Thymus (tissue), 11 donors: ENCODE measurements at regions not wholly inside any gene's neighbourhood (a gene's known extent, or its start where the extent isn't known, plus 50 kb on each side); places are given as distances from the start of the nearest gene placed in this dataset.

Experiments used
- DNase-seq, 9 donors: peaks; one replicate each; pipeline ENCODE4 v3.0.0-alpha.2; 2013; ENCODE audit warnings: low spot score in 9 of 9, low read depth in 6 of 9, missing footprints in 1 of 9
- H3K27ac ChIP-seq, 2 donors: one replicate each; pipeline ENCODE4 v1.5.1; 2013; ENCODE audit warnings: control low read depth in 1 of 2, low read depth in 1 of 2, low read length in 1 of 2, mild to moderate bottlenecking in 1 of 2, moderate library complexity in 1 of 2
- H3K27me3 ChIP-seq, 2 donors: one replicate each; pipeline ENCODE4 v1.5.1; 2013; ENCODE audit warnings: low read length in 1 of 2; ENCODE audit not compliant: control insufficient read depth in 2 of 2, insufficient read depth in 1 of 2
- H3K36me3 ChIP-seq, 2 donors: one replicate each; pipeline ENCODE4 v1.5.1; 2013; ENCODE audit warnings: low read length in 1 of 2, mild to moderate bottlenecking in 1 of 2, moderate library complexity in 1 of 2; ENCODE audit not compliant: control insufficient read depth in 2 of 2, insufficient read depth in 2 of 2
- H3K4me1 ChIP-seq, 2 donors: one replicate each; pipeline ENCODE4 v1.5.1; 2013; ENCODE audit warnings: low read length in 2 of 2; ENCODE audit not compliant: control insufficient read depth in 2 of 2, insufficient read depth in 2 of 2
- H3K4me3 ChIP-seq, 2 donors: one replicate each; pipeline ENCODE4 v1.5.1; 2013; ENCODE audit warnings: low read length in 2 of 2, control low read depth in 1 of 2, mild to moderate bottlenecking in 1 of 2
- H3K9me3 ChIP-seq, 2 donors: one replicate each; pipeline ENCODE4 v1.5.1; 2013; ENCODE audit warnings: low read length in 1 of 2, mild to moderate bottlenecking in 1 of 2; ENCODE audit not compliant: control insufficient read depth in 2 of 2, insufficient read depth in 1 of 2
- WGBS: extraction: QIAGEN DNeasy Blood & Tissue Kit; methylation state at CpG from one replicate; pipeline ENCODE4 v1.1.7; 2013; 5-methylcytosine and 5-hydroxymethylcytosine counted together
- donor health status: healthy.

GRCh38 chr14:100955201-100955600, 51.7 kb upstream of the RTL1 start:
- Histone ChIP-seq H3K9me3 (no peaks in the 10 kb centered on the region), H3K36me3 (no peaks in the 10 kb centered on the region), H3K27me3 (no peaks in the 10 kb centered on the region), H3K4me1 (no peaks in the 10 kb centered on the region), H3K27ac (no peak overlapping the region), H3K4me3 (no peak overlapping the region)
- 91% methylated on average over 2 of the region's 2 CpGs for WGBS
- no peak for DNase-seq

- Histone ChIP-seq H3K4me1 (no peaks in the 10 kb centered on the region), H3K4me3 (no peak overlapping the region), H3K27ac (no peak overlapping the region), H3K27me3 (no peaks in the 10 kb centered on the region), H3K9me3 (no peaks in the 10 kb centered on the region), H3K36me3 (no peaks in the 10 kb centered on the region)
- 0% methylated on average over 1 of the region's 1 CpG for WGBS
- no peak for DNase-seq
Measured at GRCh38 chr14:100962494-100962893, 59.0 kb upstream of the RTL1 start.

- no peak for DNase-seq
- Histone ChIP-seq H3K9me3 (no peaks in the 10 kb centered on the region), H3K36me3 (no peaks in the 10 kb centered on the region), H3K4me1 (no peaks in the 10 kb centered on the region), H3K27me3 (no peaks in the 10 kb centered on the region), H3K27ac (no peak overlapping the region), H3K4me3 (no peak overlapping the region)
- 95% methylated on average over 8 of the region's 8 CpGs for WGBS
Measured at GRCh38 chr14:100965296-100965695, 61.8 kb upstream of the RTL1 start.

- no peaks in the 10 kb centered on the region for H3K4me1 ChIP-seq
- no peaks in the 10 kb centered on the region for H3K36me3 ChIP-seq
- no peaks in the 10 kb centered on the region for H3K9me3 ChIP-seq
- no peaks in the 10 kb centered on the region for H3K27me3 ChIP-seq
- no peak overlapping the region for H3K4me3 ChIP-seq
- H3K27ac ChIP-seq = no peak overlapping the region
- no peak for DNase-seq
- WGBS = 82% methylated on average over 3 of the region's 3 CpGs
Measured at GRCh38 chr14:100967178-100967577, 63.7 kb upstream of the RTL1 start.

GRCh38 chr14:100967930-100968329, 64.4 kb upstream of the RTL1 start:
- WGBS = 80% methylated on average over 2 of the region's 2 CpGs
- H3K27me3 ChIP-seq = no peaks in the 10 kb centered on the region
- no peak for DNase-seq
- no peaks in the 10 kb centered on the region for H3K4me1 ChIP-seq
- H3K4me3 ChIP-seq = no peak overlapping the region
- no peaks in the 10 kb centered on the region for H3K36me3 ChIP-seq
- no peak overlapping the region for H3K27ac ChIP-seq
- no peaks in the 10 kb centered on the region for H3K9me3 ChIP-seq

GRCh38 chr14:100972118-100972897, 68.8 kb upstream of the RTL1 start:
- Histone ChIP-seq H3K36me3 (no peaks in the 10 kb centered on the region), H3K4me3 (no peak overlapping the region), H3K4me1 (no peaks in the 10 kb centered on the region), H3K27ac (no peak overlapping the region), H3K27me3 (no peaks in the 10 kb centered on the region), H3K9me3 (no peaks in the 10 kb centered on the region)
- WGBS = 95% methylated on average over 8 of the region's 8 CpGs
- no peak for DNase-seq

GRCh38 chr14:100975671-100976070, 72.1 kb upstream of the RTL1 start:
- H3K27ac ChIP-seq = no peak overlapping the region
- H3K9me3 ChIP-seq = no peaks in the 10 kb centered on the region
- H3K4me1 ChIP-seq = no peaks in the 10 kb centered on the region
- no peak for DNase-seq
- H3K36me3 ChIP-seq = no peaks in the 10 kb centered on the region
- WGBS = 88% methylated on average over 2 of the region's 2 CpGs
- no peaks in the 10 kb centered on the region for H3K27me3 ChIP-seq
- no peak overlapping the region for H3K4me3 ChIP-seq

GRCh38 chr14:100979079-100979478, 75.6 kb upstream of the RTL1 start:
- Histone ChIP-seq H3K4me1 (no peaks in the 10 kb centered on the region), H3K4me3 (no peak overlapping the region), H3K27ac (no peak overlapping the region), H3K27me3 (no peaks in the 10 kb centered on the region), H3K9me3 (no peaks in the 10 kb centered on the region), H3K36me3 (no peaks in the 10 kb centered on the region)
- 71% methylated on average over 3 of the region's 3 CpGs for WGBS
- no peak for DNase-seq

GRCh38 chr14:100979780-100980179, 76.3 kb upstream of the RTL1 start:
- no peaks in the 10 kb centered on the region for H3K4me1 ChIP-seq
- H3K9me3 ChIP-seq = no peaks in the 10 kb centered on the region
- H3K27ac ChIP-seq = no peak overlapping the region
- H3K36me3 ChIP-seq = no peaks in the 10 kb centered on the region
- no peak overlapping the region for H3K4me3 ChIP-seq
- 96% methylated on average over 3 of the region's 3 CpGs for WGBS
- no peak for DNase-seq
- no peaks in the 10 kb centered on the region for H3K27me3 ChIP-seq
